NCI-H460 (cell line): ENCODE measurements at regions not wholly inside any gene's neighbourhood (a gene's known extent, or its start where the extent isn't known, plus 50 kb on each side); places are given as distances from the start of the nearest gene placed in this dataset.

ENCODE experiments used
- DNase-seq: peaks from one replicate; pipeline ENCODE4 v3.0.0-alpha.2; 2016; ENCODE audit warnings: low read depth; ENCODE audit errors: extremely low read depth

- no peak for DNase-seq
Observed at GRCh38 chr2:18384242-18384641, 176.2 kb downstream of the RDH14 start.

DNA sequence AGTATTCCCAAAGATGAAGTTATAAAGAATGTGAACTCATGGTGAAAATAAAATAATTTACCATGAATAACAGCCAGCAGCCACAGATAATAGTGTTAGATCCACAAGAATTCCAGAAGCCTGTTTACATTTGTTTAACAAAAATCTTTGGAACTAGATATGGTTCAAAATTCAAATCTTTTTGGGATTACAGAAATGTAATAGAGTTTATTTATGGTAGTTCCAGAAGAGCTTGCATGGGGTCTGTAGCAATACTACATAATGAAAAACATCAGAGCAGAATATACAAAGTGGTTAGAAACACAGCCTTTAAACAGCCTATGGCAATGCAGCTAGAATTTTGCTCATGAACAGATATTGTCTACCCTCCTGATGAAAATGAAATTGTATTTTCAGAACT, 179.1 kb downstream of the RDH14 start:
- no peak for DNase-seq

DNA sequence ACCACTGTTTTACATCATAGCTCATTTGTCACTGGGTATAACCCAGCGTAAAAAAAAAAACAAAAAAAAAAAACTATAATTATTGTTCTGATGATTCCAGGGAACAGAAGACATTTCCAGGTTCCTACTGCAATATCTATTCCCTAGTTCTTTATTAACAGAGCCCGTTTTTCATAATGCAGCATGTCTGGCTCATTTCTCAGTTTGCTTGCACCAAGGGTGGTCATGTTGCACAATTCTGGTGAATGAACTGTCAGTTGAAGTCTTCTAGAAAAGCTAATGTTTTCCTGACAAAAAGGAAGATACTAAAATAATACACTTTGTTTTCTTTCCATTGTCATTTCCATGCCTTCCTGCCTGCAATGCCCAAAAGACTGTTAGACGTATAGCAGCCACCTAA, 180.1 kb downstream of the RDH14 start:
- no peak for DNase-seq

DNA sequence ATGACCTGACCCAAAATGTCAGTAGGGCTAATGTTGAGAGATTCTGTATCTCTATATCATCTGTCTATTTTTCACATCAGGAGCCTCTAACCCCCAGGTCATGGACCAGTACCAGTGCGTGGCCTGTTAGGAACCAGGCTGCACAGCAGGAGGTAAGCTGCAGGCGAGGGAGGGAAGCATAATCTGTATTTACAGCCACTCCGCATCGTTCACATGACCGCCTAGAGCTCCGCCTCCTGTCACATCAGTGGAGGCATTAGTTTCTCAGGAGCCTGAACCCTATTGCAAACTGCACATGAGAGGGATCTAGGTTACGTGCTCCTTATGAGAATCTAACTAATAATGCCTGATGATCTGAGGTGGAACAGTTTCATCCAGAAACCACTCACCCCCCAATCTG, 180.6 kb downstream of the RDH14 start:
- no peak for DNase-seq

GRCh38 chr2:18378020-18378653, 182.3 kb downstream of the RDH14 start:
- DNase-seq = peak; percentile 56

- no peak for DNase-seq
Observed at GRCh38 chr2:18376936-18377335, 183.5 kb downstream of the RDH14 start.

DNA sequence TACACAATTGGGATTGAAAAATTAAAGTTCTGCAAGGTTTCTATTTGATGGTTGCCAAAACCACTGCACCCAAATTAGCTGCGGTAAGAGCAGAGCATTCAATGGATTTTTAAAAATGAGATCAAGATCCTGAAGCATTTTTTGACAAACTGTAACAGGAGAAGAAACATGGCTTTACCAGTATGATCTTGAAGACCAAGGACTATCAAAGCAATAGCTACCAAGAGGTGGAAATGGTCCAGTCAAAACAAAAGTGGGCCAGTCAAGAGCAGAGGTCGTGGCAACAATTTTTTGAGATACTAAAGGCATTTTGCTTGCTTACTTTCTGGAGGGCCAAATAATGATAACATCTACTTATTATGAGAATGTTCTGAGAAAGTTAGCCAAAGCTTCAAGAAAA, 186.8 kb downstream of the RDH14 start:
- DNase-seq = no peak

DNA sequence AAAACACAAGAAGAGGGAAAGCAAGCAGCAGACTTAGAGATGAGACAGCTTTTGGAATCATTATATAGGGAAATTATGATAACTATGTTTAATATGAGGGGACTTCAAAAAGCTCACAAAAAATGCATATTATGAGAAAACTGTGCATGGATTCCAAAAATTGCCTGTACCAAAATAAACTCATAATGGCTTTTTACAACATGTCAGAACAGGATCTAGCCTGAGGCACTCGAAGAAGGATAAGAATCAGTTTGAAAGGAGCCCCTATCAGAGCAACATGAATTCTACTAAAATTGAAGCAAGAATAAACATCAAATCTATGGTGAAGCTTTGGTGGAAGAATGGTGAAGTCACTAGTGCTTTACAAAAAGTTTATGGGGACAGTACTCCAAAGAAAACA, 187.4 kb downstream of the RDH14 start:
- DNase-seq = no peak

- DNase-seq = no peak
Observed at GRCh38 chr2:18372641-18373040, 187.8 kb downstream of the RDH14 start.

GRCh38 chr2:18369760-18370159, 190.7 kb downstream of the RDH14 start:
- no peak for DNase-seq

DNA sequence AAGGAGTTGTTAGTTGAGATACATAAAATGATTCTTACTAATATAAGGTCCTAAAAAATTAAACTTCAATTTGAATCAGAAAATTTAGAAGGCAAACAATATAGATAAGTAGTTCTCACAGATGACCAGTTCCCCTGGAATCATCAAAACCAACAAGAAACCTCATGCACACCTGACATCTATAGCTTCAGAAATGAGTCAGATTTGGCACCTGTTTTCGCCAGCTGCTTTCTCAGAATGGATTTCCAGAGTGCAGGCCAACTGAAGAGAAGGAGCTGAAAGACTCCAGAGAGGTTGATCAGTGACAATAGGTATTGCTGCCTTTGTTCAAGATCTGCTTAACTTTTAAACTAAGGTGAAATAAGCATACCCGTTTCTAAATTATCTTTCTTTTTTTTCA, 192.4 kb downstream of the RDH14 start:
- DNase-seq = no peak

DNA sequence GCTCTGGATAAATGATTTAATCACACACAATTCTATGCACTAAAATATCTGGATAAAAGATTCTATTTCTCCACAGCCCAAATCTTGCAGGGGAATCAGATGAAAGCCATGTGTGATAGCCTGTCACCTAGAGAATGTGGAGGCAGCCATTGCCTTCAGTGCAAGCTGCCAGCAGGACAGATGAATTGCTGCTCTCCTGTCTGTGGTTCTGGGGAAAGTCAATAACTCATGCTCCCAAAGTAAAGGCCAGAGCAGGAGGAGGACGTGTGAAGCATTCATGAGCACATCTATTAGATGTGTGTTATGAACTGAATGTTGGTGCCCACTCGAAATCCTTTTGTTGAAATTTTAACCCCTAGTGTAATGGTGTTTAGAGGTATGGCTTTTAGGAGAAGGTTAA, 195.1 kb downstream of the RDH14 start:
- DNase-seq = no peak

DNA sequence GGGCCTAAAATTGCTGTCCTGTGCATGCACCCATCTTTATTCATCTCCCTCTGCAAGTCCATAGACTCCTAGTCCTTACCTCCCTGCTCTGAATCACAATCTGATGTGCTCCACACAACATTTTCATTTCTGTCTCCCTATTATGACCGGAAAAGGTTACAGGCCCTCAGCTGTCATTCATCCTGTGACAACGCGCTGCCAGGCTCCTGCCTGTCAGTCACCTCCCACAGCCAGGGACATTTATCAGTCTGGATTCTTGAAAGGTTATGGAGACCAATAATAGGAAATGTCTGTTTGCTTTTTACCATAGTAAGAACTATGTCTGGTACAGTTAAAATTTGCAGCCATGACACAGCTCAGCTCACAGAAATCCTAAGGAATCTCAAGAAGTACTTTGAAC, 197.1 kb downstream of the RDH14 start:
- no peak for DNase-seq

- DNase-seq = no peak
Observed at GRCh38 chr2:18362696-18363095, 197.8 kb downstream of the RDH14 start.

DNA sequence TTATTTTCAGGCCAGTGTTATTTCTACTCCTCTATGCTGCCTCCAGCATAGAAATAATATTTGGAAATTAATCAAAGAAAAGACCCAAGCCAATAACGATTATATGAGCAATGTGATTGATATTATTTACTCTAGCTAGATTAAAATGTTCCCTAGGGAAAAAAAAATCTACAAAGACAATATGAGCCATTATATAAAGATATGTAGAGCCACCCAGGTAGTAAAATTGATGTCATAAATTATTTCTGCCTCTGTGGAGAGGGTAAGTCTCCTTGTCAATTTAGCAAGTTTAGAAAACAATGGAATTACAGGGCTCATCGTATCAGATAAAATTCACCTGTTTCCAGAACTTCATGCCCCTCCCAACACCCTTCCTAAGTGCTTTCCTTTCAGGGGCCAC, 202.9 kb downstream of the RDH14 start:
- DNase-seq = no peak

DNA sequence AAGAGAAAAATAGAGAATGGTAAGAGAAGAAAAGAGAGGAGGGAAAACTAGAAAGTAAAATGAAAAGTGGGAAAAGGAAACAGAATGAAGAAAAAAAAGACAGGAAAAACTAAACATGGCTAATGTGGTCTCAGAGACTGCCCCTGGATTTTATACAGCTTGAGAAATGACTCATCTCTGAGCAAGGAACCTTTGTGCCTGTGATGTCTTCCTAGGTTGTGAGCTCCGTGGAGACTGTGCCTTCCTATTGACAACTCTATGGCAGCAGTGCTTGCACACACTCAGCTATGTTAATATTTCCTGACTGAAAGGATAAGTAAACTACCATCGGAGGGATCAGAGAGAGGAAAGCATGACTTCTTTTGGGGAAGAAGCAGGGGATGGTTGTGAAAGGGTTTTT, 203.8 kb downstream of the RDH14 start:
- DNase-seq = no peak

DNA sequence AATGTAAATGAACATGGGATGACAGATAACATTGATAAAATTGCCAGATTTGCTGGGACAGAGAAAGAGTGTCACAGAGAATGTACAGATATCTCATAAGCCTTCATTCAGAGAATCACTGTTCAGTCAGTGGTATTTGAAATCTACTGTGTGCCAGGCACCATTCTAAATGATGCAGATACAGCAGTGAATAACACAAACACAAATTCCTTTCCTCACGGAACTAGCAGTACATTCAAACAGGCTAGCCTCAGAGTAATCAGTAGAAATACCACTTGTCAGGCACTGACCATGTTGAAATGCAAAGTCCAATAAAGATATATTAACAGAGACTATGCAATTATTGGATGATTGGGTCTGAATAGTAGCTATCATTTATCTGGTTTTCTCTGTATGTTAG, 211.0 kb downstream of the RDH14 start:
- DNase-seq = no peak

DNA sequence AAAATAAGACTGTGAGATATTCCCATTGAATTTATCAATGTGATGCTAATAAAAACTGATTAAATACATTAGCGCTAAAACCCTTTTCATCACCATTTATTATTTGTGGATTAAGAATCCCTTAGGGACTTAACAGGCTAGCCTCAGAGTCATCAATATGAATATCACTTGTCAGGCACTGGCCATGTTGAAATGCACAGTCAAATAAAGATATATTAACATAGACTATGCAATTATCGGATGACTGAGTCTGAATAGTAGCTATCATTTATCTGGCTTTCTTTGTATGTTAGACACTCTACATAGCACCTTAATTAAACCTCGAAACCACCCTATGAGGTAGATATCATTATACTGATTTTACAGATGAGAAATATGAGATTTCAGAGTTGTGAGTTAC, 213.6 kb downstream of the RDH14 start:
- DNase-seq = no peak

DNA sequence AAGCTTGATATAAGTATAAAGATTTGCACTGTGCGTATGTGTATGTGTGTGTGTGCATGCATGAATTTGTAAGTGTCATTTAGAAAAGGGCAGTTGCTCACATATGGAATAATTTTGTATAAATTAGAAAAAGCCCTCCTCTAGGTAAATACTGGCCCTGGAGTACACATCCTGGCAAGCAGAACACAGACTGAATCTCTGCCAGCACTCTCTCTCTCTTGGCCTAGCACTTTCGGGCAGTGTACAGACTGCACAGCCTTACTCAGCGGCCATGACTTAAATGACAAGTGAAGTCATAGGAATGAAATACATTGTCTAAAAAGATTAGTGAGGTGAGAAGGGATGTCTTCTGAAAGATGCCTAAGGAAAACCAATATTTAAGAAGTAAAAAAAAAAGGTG, 214.1 kb downstream of the RDH14 start:
- no peak for DNase-seq

DNA sequence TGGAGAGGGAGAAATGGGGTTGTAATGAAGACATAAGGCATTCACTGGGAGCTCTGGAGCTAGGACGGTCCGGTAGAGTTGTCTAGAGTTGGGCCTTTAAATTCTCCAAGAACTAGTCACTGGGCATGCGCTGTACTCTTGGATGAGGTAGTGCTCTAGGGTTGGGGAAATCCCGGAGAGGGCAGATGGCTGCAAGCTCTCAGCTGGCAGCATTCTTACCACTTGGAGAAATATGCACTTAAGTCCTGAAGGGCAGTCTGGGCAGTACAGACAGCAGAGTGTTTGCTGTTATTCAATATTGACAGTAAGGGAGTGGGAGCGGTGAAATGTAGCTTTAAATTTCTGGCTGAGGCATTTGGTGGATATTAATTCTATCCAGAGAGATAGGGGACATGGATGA, 214.6 kb downstream of the RDH14 start:
- no peak for DNase-seq

DNA sequence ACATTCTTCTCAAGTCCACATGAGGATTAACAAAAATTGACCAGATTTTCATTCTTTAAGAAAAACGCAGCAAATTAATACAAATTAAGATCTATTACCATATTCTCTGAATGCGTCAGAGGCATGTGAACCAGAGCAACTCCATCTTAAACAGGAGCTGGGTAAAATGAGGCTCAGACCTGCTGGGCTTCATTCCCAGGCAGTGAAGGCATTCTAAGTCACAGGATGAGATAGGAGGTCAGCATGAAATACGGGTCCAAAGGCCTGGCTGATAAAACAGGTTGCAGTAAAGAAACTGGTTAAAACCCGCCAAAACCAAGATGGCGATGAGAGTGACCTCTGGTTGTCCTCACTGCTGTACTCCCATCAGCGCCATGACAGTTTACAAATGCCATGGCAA, 217.6 kb downstream of the RDH14 start:
- DNase-seq = no peak

GRCh38 chr2:18339326-18339725, 221.1 kb downstream of the RDH14 start:
- DNase-seq = no peak

DNA sequence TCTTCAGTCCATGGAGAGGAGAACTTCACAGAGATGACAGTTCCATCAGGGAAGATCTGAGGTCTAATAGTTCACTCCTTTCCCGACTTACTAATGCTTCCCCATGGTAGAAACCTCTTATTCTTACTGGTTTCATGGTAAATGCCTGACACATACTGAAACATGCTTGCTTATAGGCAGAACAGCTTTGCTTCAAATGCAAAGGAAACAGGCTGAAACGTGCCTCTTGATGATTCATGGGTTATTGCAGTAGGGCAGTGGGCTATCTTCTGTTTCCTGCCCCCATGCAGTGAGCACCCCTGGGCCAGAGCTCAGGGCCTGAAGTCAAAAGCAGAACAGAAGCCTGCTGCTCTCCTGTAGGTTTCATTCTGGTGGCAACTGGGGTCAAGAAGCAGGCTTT, 223.5 kb downstream of the RDH14 start:
- no peak for DNase-seq
